Panc1 (cell line): ENCODE measurements at regions not wholly inside any gene's neighbourhood (a gene's known extent, or its start where the extent isn't known, plus 50 kb on each side); places are given as distances from the start of the nearest gene placed in this dataset.

Experiments
- ATAC-seq: fragments of 200-7000 bp; cut with Tn5 transposase; 2 replicates; pipeline ENCODE4 v1.9.1; 2020; ENCODE audit warnings: mild to moderate bottlenecking, moderate library complexity
- BruUV-seq: library from RNA; stranded (reverse); fragments of 400-500 nt; replicated peaks from 2 replicates; lab custom pipeline; 2021; lab: Mats Ljungman, UMichigan
- CTCF ChIA-PET: fragments of 300-600 bp; sonication (Branson Sonifier 250); formaldehyde crosslinking; loops from one replicate; lab custom pipeline; 2022; ENCODE audit warnings: antibody characterized with exemption; lab: Charles Lee
- POLR2A ChIA-PET: fragments of 300-600 bp; sonication (Branson Sonifier 250); formaldehyde crosslinking; loops from one replicate; lab custom pipeline; 2022; ENCODE audit warnings: antibody characterized with exemption; lab: Charles Lee
- DNase-seq: peaks from one replicate; pipeline ENCODE4 v3.0.0-alpha.2; 2010; ENCODE audit warnings: low read depth, low spot score
- H3K27ac ChIP-seq: 2 replicates; pipeline ENCODE4 v1.5.1; 2011; ENCODE audit warnings: mild to moderate bottlenecking, low read length, inconsistent platforms
- H3K27me3 ChIP-seq: fragments of 200-500 bp; sonication (Bioruptor generic); 2 replicates; pipeline ENCODE4 v1.6.0; 2014; ENCODE audit warnings: low read length, inconsistent platforms; ENCODE audit not compliant: control insufficient read depth, insufficient read depth
- H3K36me3 ChIP-seq: fragments of 200-500 bp; sonication (Bioruptor generic); 2 replicates; pipeline ENCODE4 v1.5.1; 2014; ENCODE audit warnings: inconsistent platforms, mild to moderate bottlenecking, low read length, moderate library complexity; ENCODE audit not compliant: control insufficient read depth, insufficient read depth
- H3K4me1 ChIP-seq: 2 replicates; pipeline ENCODE4 v1.5.1; 2011; ENCODE audit warnings: inconsistent platforms, mild to moderate bottlenecking, low read length, moderate library complexity; ENCODE audit not compliant: control insufficient read depth, insufficient read depth
- H3K4me3 ChIP-seq, 2 experiments: 2 replicates each; pipeline ENCODE4 v1.5.1; 2011 to 2012; ENCODE audit warnings: low read depth in 2 of 2, low read length in 2 of 2, mild to moderate bottlenecking in 2 of 2, inconsistent platforms in 1 of 2, moderate library complexity in 1 of 2
- H3K9me3 ChIP-seq: fragments of 200-500 bp; sonication (Bioruptor generic); 2 replicates; pipeline ENCODE4 v1.5.1; 2014; ENCODE audit warnings: low read depth, mild to moderate bottlenecking, inconsistent platforms, low read length, moderate library complexity; ENCODE audit not compliant: control insufficient read depth, insufficient read depth
- CTCF ChIP-seq: fragments of 450-650 bp; IDR thresholded peaks from 2 replicates; pipeline ENCODE4 v1.5.1; 2017; ENCODE audit warnings: mild to moderate bottlenecking
- POLR2AphosphoS5 ChIP-seq: IDR thresholded peaks from 2 replicates; pipeline ENCODE4 v1.6.1; 2012; ENCODE audit warnings: mild to moderate bottlenecking, low read depth, low read length, moderate library complexity
- REST ChIP-seq, 2 experiments: IDR thresholded peaks; 2 replicates each; pipeline ENCODE4 v1.6.1; 2011 to 2012; ENCODE audit warnings: low read depth in 2 of 2, control low read depth in 1 of 2, low read length in 1 of 2, mild to moderate bottlenecking in 1 of 2, moderate library complexity in 1 of 2; ENCODE audit not compliant: insufficient read depth in 1 of 2
- SIN3A ChIP-seq: IDR thresholded peaks from 2 replicates; pipeline ENCODE4 v1.6.1; 2012; ENCODE audit warnings: low read depth, mild to moderate bottlenecking, low read length, moderate library complexity, borderline replicate concordance; ENCODE audit not compliant: insufficient read depth
- TCF7L2 ChIP-seq: IDR thresholded peaks from 2 replicates; pipeline ENCODE4 v1.6.1; 2011; ENCODE audit warnings: mild to moderate bottlenecking, low read depth, low read length, inconsistent platforms
- in situ Hi-C: cut with HindIII; loops from 2 replicates; pipeline ENCODE4 v1.10.0; 2016; ENCODE audit warnings: low sequenced_read_pairs, low pct_unique_long_range_greater_than_20kb
- intact Hi-C: fragments of 100-400 bp; cut with micrococcal nuclease; formaldehyde crosslinking; loops from one replicate; pipeline ENCODE4 v1.10.0; 2022; ENCODE audit not compliant: unreplicated experiment

- ChIA-PET CTCF (no interaction called here), POLR2A (no interaction called here)
- Histone ChIP-seq H3K4me3 (peak overlapping the region; percentile 64 to 73), H3K27me3 (no peaks in the 10 kb centered on the region), H3K9me3 (no peaks in the 10 kb centered on the region), H3K36me3 (no peaks in the 10 kb centered on the region), H3K27ac (peak overlapping the region; percentile 75), H3K4me1 (peaks cover 7% of the 10 kb centered on the region; the same call in 1 of the 2 replicates)
- BruUV-seq: no TSS peak
- intact Hi-C loops (no loop called here), in situ Hi-C loops (no loop called here)
- DNase-seq (peak; percentile 45), ATAC-seq (peak; percentile 100)
- TF ChIP-seq POLR2AphosphoS5 (peak; percentile 46; the same call in 1 of the 2 replicates), REST (IDR thresholded peaks at IDR 0.05; ENCODE audit: insufficient read depth in 1 of 2, low read depth in 2 of 2, low read length in 1 of 2) (no peak), CTCF (no peak), SIN3A (no peak)
Measured at GRCh38 chr17:68101075-68101986, 65.8 kb downstream of the KPNA2 start.

GRCh38 chr17:68101987-68102314, 66.4 kb downstream of the KPNA2 start:
- no peak for DNase-seq
- CTCF ChIA-PET: no interaction called here
- H3K4me3 ChIP-seq: peak overlapping the region; percentile 64 to 73

More at GRCh38 chr17:68101987-68102314, 66.4 kb downstream of the KPNA2 start:
- no TSS peak for BruUV-seq
- Histone ChIP-seq H3K27ac (peak overlapping the region; percentile 35; the same call in 1 of the 2 replicates), H3K4me1 (peaks cover 7% of the 10 kb centered on the region; the same call in 1 of the 2 replicates), H3K36me3 (no peaks in the 10 kb centered on the region), H3K27me3 (no peaks in the 10 kb centered on the region), H3K9me3 (no peaks in the 10 kb centered on the region)
- ATAC-seq: no peak
- TF ChIP-seq SIN3A (no peak), TCF7L2 (no peak), CTCF (no peak), REST (IDR thresholded peaks at IDR 0.05; ENCODE audit: insufficient read depth in 1 of 2, low read depth in 2 of 2, low read length in 1 of 2) (no peak), POLR2AphosphoS5 (no peak)
- intact Hi-C loops: no loop called here
- in situ Hi-C loops: no loop called here
- POLR2A ChIA-PET: no interaction called here
